HEK293T (cell line): ENCODE measurements at regions not wholly inside any gene's neighbourhood (a gene's known extent, or its start where the extent isn't known, plus 50 kb on each side); places are given as distances from the start of the nearest gene placed in this dataset.

Experiments used
- ARNT ChIP-seq: fragments of 450-650 bp; IDR thresholded peaks from 2 replicates; pipeline ENCODE4 v1.6.1; 2017; ENCODE audit warnings: mild to moderate bottlenecking
- FOXK2 ChIP-seq: fragments of 450-650 bp; IDR thresholded peaks from 2 replicates; pipeline ENCODE4 v1.6.1; 2016; ENCODE audit warnings: mild to moderate bottlenecking
- LEF1 ChIP-seq: fragments of 450-650 bp; IDR thresholded peaks from 2 replicates; pipeline ENCODE4 v1.6.1; 2017; ENCODE audit warnings: mild to moderate bottlenecking, borderline replicate concordance
- SP1 ChIP-seq: fragments of 450-650 bp; IDR thresholded peaks from 2 replicates; pipeline ENCODE4 v1.6.1; 2017
- TARDBP ChIP-seq: fragments of 450-650 bp; IDR thresholded peaks from 2 replicates; pipeline ENCODE4 v1.6.1; 2016
- TF ChIP-seq, protein P1 (sequence below): fragments of 450-650 bp; IDR thresholded peaks from 2 replicates; pipeline ENCODE4 v1.6.1; 2016

DNA sequence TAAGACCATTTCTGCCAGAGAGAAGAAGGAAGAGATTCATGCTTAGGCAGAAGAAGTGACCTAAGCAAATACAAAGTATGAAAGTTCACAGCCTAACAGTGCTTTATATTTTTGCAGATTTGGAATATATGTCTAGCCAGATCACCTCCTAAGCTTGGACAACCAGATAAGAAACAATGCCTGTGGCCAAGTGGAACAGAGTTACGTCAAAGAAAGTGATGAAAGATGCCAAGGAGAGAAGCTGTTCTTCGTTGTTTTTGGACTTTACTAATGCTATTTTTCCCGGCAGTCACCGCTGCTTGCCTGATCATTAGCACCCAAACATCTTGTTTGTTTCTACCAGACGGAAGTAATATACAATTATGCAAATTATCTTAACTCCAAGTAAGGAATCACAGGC is 489.2 kb upstream of the C1orf87 start:
- TF ChIP-seq FOXK2: no peak
- TF ChIP-seq SP1: no peak
- TF ChIP-seq, protein P1, sequence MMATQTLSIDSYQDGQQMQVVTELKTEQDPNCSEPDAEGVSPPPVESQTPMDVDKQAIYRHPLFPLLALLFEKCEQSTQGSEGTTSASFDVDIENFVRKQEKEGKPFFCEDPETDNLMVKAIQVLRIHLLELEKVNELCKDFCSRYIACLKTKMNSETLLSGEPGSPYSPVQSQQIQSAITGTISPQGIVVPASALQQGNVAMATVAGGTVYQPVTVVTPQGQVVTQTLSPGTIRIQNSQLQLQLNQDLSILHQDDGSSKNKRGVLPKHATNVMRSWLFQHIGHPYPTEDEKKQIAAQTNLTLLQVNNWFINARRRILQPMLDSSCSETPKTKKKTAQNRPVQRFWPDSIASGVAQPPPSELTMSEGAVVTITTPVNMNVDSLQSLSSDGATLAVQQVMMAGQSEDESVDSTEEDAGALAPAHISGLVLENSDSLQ: no peak
- TF ChIP-seq TARDBP: no peak
- no peak for TF ChIP-seq ARNT
- TF ChIP-seq LEF1: no peak
